ENCODE measurements at regions not wholly inside any gene's neighbourhood (a gene's known extent, or its start where the extent isn't known, plus 50 kb on each side); places are given as distances from the start of the nearest gene placed in this dataset.
"Not testable (repeated sequence)": the region's sequence is repeated elsewhere in the genome, so short reads cannot be mapped to it uniquely, and the experiment has no call there.

DNA sequence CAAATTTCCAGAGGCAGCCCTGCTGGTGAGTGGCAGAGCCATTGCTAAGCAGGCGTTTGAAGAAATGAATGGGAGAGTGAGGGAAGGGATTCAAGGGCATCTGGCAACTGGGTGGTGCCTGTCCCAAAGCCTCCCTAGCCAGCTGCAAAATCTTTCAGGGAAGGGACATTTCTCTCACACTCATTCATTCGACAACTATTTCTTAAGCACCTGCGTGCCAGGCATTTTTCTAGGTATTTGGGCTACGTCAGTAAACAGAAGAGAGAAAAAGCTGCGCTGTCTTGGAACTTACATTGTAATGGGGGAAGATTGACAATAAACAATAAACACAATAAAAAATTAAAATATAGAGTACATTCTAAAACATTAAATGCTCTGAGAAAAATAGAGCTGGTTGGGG is 301.9 kb upstream of the USP24 start:
- ChIA-PET POLR2A (no interaction called here), CTCF (no interaction called here)
- no peak for ATAC-seq
- peaks cover 9% of the 10 kb centered on the region; the same call in 1 of the 2 replicates for H3K9me3 Mint-ChIP-seq
- no peaks in the 10 kb centered on the region for H3K4me1 Mint-ChIP-seq
- DNase-seq (ENCODE audit: low spot score) = no peak
- H3K27ac Mint-ChIP-seq = no peak overlapping the region
- H3K4me3 Mint-ChIP-seq = no peak overlapping the region
- H3K36me3 Mint-ChIP-seq = no peaks in the 10 kb centered on the region
- TF ChIP-seq, protein P1, sequence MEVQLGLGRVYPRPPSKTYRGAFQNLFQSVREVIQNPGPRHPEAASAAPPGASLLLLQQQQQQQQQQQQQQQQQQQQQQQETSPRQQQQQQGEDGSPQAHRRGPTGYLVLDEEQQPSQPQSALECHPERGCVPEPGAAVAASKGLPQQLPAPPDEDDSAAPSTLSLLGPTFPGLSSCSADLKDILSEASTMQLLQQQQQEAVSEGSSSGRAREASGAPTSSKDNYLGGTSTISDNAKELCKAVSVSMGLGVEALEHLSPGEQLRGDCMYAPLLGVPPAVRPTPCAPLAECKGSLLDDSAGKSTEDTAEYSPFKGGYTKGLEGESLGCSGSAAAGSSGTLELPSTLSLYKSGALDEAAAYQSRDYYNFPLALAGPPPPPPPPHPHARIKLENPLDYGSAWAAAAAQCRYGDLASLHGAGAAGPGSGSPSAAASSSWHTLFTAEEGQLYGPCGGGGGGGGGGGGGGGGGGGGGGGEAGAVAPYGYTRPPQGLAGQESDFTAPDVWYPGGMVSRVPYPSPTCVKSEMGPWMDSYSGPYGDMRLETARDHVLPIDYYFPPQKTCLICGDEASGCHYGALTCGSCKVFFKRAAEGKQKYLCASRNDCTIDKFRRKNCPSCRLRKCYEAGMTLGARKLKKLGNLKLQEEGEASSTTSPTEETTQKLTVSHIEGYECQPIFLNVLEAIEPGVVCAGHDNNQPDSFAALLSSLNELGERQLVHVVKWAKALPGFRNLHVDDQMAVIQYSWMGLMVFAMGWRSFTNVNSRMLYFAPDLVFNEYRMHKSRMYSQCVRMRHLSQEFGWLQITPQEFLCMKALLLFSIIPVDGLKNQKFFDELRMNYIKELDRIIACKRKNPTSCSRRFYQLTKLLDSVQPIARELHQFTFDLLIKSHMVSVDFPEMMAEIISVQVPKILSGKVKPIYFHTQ (CRISPR knock-in tag; IDR thresholded peaks at IDR 0.05) = no peak
- peaks cover 5% of the 10 kb centered on the region; the same call in 1 of the 2 replicates for H3K27me3 Mint-ChIP-seq (ENCODE audit: low read depth)

DNA sequence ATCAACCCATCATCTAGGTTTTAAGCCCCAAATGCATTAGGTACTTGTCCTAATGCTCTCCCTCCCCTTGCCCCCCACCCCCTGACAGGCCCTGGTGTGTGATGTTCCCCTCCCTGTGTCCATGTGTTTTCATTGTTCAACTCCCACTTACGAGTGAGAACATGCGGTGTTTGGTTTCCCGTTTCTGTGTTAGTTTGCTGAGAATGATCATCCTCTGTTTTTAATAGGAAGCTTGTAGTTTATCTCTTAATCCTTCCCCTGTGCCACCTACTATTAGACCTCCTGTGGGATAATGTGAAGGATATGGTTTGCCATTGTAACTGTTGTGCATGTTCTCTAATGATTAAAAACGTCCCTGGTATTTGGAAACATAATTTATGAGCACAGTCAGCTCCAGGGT is 299.4 kb upstream of the USP24 start:
- H3K36me3 Mint-ChIP-seq; H3K4me1 Mint-ChIP-seq; H3K27me3 Mint-ChIP-seq (ENCODE audit: low read depth); ATAC-seq; DNase-seq (ENCODE audit: low spot score); POLR2A ChIA-PET; H3K4me3 Mint-ChIP-seq; CTCF ChIA-PET; H3K27ac Mint-ChIP-seq; H3K9me3 Mint-ChIP-seq: not testable (repeated sequence)

DNA sequence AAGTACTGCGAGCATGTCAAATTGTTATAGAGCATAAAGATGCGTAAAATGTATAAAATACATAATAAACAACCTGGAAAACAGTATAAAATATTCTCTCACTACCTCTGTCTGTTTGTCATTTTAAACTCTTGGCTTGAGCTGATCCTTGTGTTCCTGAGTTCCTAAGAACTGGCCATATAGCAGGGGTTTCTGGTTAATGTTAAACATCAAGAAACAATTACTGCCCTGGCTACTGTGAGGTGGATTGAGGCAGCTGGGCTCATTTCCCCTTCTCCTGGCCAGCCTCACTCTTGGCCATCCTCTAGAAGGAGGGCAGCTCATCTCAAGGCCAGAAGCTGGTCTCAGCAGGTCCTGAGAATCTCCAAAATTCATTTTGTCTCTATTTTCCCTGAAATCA is 297.3 kb upstream of the USP24 start:
- peaks cover 4% of the 10 kb centered on the region; the same call in 1 of the 2 replicates for H3K4me1 Mint-ChIP-seq
- ATAC-seq (no peak), DNase-seq (ENCODE audit: low spot score) (no peak)
- H3K9me3 Mint-ChIP-seq = no peaks in the 10 kb centered on the region
- CTCF ChIA-PET = interaction anchor here (1.4 kb wide), 1 partner anchor 72 kb away, joined by 3 read pairs; no protein-coding TSS in a partner anchor
- POLR2A ChIA-PET = no interaction called here
- H3K4me3 Mint-ChIP-seq = no peak overlapping the region
- TF ChIP-seq MXD4 (CRISPR knock-in tag; IDR thresholded peaks at IDR 0.05; ENCODE audit: borderline replicate concordance) = no peak
- no peak for TF ChIP-seq ESRRA (CRISPR knock-in tag; IDR thresholded peaks at IDR 0.05; ENCODE audit: borderline replicate concordance)
- TF ChIP-seq ZNF416 (CRISPR knock-in tag; IDR thresholded peaks at IDR 0.05) = no peak
- TF ChIP-seq JUN (CRISPR knock-in tag; IDR thresholded peaks at IDR 0.05) = no peak
- TF ChIP-seq, protein P2, sequence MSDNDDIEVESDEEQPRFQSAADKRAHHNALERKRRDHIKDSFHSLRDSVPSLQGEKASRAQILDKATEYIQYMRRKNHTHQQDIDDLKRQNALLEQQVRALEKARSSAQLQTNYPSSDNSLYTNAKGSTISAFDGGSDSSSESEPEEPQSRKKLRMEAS (CRISPR knock-in tag; IDR thresholded peaks at IDR 0.05) = no peak
- TF ChIP-seq, protein P3, sequence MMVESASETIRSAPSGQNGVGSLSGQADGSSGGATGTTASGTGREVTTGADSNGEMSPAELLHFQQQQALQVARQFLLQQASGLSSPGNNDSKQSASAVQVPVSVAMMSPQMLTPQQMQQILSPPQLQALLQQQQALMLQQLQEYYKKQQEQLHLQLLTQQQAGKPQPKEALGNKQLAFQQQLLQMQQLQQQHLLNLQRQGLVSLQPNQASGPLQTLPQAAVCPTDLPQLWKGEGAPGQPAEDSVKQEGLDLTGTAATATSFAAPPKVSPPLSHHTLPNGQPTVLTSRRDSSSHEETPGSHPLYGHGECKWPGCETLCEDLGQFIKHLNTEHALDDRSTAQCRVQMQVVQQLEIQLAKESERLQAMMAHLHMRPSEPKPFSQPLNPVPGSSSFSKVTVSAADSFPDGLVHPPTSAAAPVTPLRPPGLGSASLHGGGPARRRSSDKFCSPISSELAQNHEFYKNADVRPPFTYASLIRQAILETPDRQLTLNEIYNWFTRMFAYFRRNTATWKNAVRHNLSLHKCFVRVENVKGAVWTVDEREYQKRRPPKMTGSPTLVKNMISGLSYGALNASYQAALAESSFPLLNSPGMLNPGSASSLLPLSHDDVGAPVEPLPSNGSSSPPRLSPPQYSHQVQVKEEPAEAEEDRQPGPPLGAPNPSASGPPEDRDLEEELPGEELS (CRISPR knock-in tag; IDR thresholded peaks at IDR 0.05) = no peak
- TF ChIP-seq, protein P4, sequence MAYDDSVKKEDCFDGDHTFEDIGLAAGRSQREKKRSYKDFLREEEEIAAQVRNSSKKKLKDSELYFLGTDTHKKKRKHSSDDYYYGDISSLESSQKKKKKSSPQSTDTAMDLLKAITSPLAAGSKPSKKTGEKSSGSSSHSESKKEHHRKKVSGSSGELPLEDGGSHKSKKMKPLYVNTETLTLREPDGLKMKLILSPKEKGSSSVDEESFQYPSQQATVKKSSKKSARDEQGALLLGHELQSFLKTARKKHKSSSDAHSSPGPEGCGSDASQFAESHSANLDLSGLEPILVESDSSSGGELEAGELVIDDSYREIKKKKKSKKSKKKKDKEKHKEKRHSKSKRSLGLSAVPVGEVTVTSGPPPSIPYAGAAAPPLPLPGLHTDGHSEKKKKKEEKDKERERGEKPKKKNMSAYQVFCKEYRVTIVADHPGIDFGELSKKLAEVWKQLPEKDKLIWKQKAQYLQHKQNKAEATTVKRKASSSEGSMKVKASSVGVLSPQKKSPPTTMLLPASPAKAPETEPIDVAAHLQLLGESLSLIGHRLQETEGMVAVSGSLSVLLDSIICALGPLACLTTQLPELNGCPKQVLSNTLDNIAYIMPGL (CRISPR knock-in tag; IDR thresholded peaks at IDR 0.05) = no peak
- TF ChIP-seq, protein P5, sequence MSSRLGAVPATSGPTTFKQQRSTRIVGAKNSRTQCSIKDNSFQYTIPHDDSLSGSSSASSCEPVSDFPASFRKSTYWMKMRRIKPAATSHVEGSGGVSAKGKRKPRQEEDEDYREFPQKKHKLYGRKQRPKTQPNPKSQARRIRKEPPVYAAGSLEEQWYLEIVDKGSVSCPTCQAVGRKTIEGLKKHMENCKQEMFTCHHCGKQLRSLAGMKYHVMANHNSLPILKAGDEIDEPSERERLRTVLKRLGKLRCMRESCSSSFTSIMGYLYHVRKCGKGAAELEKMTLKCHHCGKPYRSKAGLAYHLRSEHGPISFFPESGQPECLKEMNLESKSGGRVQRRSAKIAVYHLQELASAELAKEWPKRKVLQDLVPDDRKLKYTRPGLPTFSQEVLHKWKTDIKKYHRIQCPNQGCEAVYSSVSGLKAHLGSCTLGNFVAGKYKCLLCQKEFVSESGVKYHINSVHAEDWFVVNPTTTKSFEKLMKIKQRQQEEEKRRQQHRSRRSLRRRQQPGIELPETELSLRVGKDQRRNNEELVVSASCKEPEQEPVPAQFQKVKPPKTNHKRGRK (CRISPR knock-in tag; IDR thresholded peaks at IDR 0.05; ENCODE audit: borderline replicate concordance) = no peak
- no peak for TF ChIP-seq ATF2 (CRISPR knock-in tag; IDR thresholded peaks at IDR 0.05; ENCODE audit: borderline replicate concordance, low read depth)
- no peak for TF ChIP-seq FOXP1 (CRISPR knock-in tag; IDR thresholded peaks at IDR 0.05; ENCODE audit: borderline replicate concordance)
- TF ChIP-seq ZNF263 (CRISPR knock-in tag; IDR thresholded peaks at IDR 0.05; ENCODE audit: low read depth) = no peak
- no peak for TF ChIP-seq KAT7 (CRISPR knock-in tag; IDR thresholded peaks at IDR 0.05; ENCODE audit: borderline replicate concordance)
- TF ChIP-seq, protein P6, sequence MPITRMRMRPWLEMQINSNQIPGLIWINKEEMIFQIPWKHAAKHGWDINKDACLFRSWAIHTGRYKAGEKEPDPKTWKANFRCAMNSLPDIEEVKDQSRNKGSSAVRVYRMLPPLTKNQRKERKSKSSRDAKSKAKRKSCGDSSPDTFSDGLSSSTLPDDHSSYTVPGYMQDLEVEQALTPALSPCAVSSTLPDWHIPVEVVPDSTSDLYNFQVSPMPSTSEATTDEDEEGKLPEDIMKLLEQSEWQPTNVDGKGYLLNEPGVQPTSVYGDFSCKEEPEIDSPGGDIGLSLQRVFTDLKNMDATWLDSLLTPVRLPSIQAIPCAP (CRISPR knock-in tag; IDR thresholded peaks at IDR 0.05) = no peak
- no peak for TF ChIP-seq RELA (CRISPR knock-in tag; IDR thresholded peaks at IDR 0.05; ENCODE audit: borderline replicate concordance)
- TF ChIP-seq, protein P7, sequence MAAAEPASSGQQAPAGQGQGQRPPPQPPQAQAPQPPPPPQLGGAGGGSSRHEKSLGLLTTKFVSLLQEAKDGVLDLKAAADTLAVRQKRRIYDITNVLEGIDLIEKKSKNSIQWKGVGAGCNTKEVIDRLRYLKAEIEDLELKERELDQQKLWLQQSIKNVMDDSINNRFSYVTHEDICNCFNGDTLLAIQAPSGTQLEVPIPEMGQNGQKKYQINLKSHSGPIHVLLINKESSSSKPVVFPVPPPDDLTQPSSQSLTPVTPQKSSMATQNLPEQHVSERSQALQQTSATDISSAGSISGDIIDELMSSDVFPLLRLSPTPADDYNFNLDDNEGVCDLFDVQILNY (CRISPR knock-in tag; IDR thresholded peaks at IDR 0.05) = no peak
- TF ChIP-seq ELF4 (CRISPR knock-in tag; IDR thresholded peaks at IDR 0.05; ENCODE audit: low read depth) = no peak
- TF ChIP-seq ZNF121 (CRISPR knock-in tag; IDR thresholded peaks at IDR 0.05) = no peak
- no peak for TF ChIP-seq CREB1 (CRISPR knock-in tag; IDR thresholded peaks at IDR 0.05)
- H3K36me3 Mint-ChIP-seq = no peaks in the 10 kb centered on the region
- no peaks in the 10 kb centered on the region for H3K27me3 Mint-ChIP-seq (ENCODE audit: low read depth)
- no peak overlapping the region for H3K27ac Mint-ChIP-seq
